ENCODE measurements at regions not wholly inside any gene's neighbourhood (a gene's known extent, or its start where the extent isn't known, plus 50 kb on each side); places are given as distances from the start of the nearest gene placed in this dataset.

DNA sequence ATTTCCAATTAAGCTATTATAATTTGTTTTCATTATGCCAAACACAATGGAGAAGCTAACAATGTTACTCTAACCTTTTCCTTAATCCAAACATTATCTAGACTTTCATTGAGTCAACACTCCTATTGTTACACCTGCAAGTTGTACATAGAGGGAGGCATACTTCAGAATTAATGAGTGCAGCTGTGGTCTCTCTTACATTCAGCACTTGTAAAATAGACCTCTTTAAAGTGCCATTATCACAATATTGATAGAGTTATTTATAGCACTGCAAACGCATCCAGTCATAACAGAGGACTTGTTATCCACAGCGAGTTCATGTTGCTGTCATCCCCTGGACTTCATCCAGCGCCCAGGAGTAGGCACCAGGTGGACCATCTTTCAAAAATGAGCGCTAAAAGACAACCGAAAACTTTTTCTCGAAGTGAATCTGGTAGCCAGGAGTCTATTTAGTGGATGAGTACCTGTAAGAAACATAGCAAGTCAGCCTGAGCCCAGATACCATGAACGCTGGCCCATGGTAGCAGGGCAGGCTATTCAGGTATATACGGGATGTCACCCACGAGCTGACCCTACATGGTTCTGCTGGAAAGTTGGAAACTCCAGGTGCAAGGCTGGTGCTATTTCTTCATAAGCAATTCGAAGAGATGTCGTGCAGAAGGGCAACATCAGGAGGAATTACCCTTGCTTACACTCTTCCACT, 70.6 kb upstream of the NFIA start:
- H3K4me3 ChIP-seq (ENCODE audit: low read depth, low read length) = no peak overlapping the region
- ChIA-PET CTCF (no interaction called here), POLR2A (no interaction called here)
- no peak for TF ChIP-seq CTCF (IDR thresholded peaks at IDR 0.05; ENCODE audit: insufficient read depth, low read length, missing control alignments)
- no peak for DNase-seq (ENCODE audit: low read depth, low spot score)

- POLR2A ChIA-PET = no interaction called here
- no peak for DNase-seq (ENCODE audit: low read depth, low spot score)
- CTCF ChIA-PET = no interaction called here
- TF ChIP-seq CTCF (IDR thresholded peaks at IDR 0.05; ENCODE audit: insufficient read depth, low read length, missing control alignments) = no peak
- no peak overlapping the region for H3K4me3 ChIP-seq (ENCODE audit: low read depth, low read length)
Measured at GRCh38 chr1:61007534-61008364, 74.6 kb upstream of the NFIA start.

DNA sequence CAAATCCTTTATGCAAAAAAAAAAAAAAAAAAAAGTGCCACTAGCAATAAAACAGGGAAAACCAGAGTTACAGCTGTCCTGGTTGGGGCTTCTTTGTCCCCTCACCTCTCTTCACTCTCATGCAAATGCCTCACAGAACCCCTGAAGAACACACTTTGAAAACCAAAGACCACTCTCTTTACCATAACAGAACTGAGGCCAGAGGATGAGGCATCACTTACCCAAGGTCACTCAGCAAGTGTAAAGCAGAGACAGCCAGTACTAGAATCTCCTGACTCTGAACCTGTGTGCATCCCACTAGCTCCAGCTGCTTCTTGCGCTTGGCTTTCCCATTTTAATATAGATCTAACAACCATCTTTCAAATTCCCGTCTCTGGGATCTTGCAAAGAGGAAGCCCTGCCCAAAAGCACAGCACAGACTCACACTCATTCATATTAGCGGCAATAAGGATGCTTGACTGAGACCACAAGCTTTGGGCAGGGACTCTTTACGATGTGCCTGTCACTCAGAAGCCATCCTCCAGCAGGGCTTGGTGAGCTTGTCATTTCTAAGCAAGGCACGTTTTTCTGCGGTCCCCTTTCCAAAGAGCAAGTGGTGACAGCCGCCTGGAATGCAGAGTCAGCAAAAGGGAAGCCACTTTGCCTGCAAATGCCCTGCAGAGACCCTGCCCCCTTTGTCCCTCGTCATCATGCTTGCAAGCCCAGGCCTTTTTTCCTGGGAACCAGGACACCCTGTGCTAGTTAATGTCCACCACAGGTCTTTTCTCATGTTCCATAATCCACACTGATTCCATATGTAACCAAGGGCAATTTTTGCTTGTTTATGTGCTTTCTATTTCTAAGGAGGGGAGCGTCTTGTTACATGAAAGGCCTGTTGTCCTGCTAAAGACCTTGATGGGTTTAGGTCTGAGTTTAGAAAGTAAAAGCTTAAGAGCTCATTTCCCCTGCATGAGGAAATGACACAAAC, 76.5 kb upstream of the NFIA start:
- ChIA-PET POLR2A (no interaction called here), CTCF (no interaction called here)
- no peak for DNase-seq (ENCODE audit: low read depth, low spot score)
- H3K4me3 ChIP-seq (ENCODE audit: low read depth, low read length) = no peak overlapping the region
- TF ChIP-seq CTCF (IDR thresholded peaks at IDR 0.05; ENCODE audit: insufficient read depth, low read length, missing control alignments) = no peak

GRCh38 chr1:61004262-61005003, 77.9 kb upstream of the NFIA start:
- no peak for DNase-seq (ENCODE audit: low read depth, low spot score)
- H3K4me3 ChIP-seq (ENCODE audit: low read depth, low read length) = no peak overlapping the region
- no peak for TF ChIP-seq CTCF (IDR thresholded peaks at IDR 0.05; ENCODE audit: insufficient read depth, low read length, missing control alignments)
- CTCF ChIA-PET = interaction anchor here (0.9 kb wide), 1 partner anchor 39 kb away, joined by 3 read pairs; no protein-coding TSS in a partner anchor
- POLR2A ChIA-PET = no interaction called here

- no peak for DNase-seq (ENCODE audit: low read depth, low spot score)
- TF ChIP-seq CTCF (IDR thresholded peaks at IDR 0.05; ENCODE audit: insufficient read depth, low read length, missing control alignments) = no peak
- POLR2A ChIA-PET = no interaction called here
- CTCF ChIA-PET = interaction anchor here (0.8 kb wide), 1 partner anchor 17 kb away, joined by 3 read pairs; no protein-coding TSS in a partner anchor
- H3K4me3 ChIP-seq (ENCODE audit: low read depth, low read length) = no peak overlapping the region
Measured at GRCh38 chr1:61000327-61000726, 82.0 kb upstream of the NFIA start.
